ENCODE measurements at regions not wholly inside any gene's neighbourhood (a gene's known extent, or its start where the extent isn't known, plus 50 kb on each side); places are given as distances from the start of the nearest gene placed in this dataset.

GRCh38 chr6:25070547-25071366, 135.0 kb upstream of the RIPOR2 start:
- TF ChIP-seq POLR2A (IDR thresholded peaks at IDR 0.05; ENCODE audit: low read depth, low read length) (no peak), TAF1 (IDR thresholded peaks at IDR 0.05; ENCODE audit: borderline replicate concordance, low read depth, low read length) (no peak)
